B cell (primary cell): ENCODE measurements at regions not wholly inside any gene's neighbourhood (a gene's known extent, or its start where the extent isn't known, plus 50 kb on each side); places are given as distances from the start of the nearest gene placed in this dataset.

Source experiments
- ATAC-seq: fragments of 200-7000 bp; cut with Tn5 transposase; one replicate; pipeline ENCODE4 v1.10.0; 2021; ENCODE audit warnings: low read depth, mild to moderate bottlenecking, moderate number of reproducible peaks, moderate library complexity
- CTCF ChIA-PET: fragments of 350-600 bp; sonication (Branson Sonifier 250); formaldehyde crosslinking; loops from one replicate; lab custom pipeline; 2021; ENCODE audit warnings: antibody characterized with exemption, inconsistent platforms; lab: Charles Lee
- POLR2A ChIA-PET: fragments of 350-600 bp; sonication (Branson Sonifier 250); formaldehyde crosslinking; loops from one replicate; lab custom pipeline; 2021; ENCODE audit warnings: antibody characterized with exemption; lab: Charles Lee
- DNase-seq: peaks from one replicate; pipeline ENCODE4 v3.0.0; 2013
- H2AFZ ChIP-seq: 2 replicates; pipeline ENCODE4 v1.6.1; 2012; ENCODE audit warnings: mild to moderate bottlenecking, low read depth, low read length; ENCODE audit not compliant: insufficient read depth, poor library complexity, severe bottlenecking
- H3K27ac ChIP-seq, 2 donors: 1 replicate in 1 of 2; 2 replicates in 1 of 2; pipeline ENCODE4 v1.5.1; 2012 to 2013; ENCODE audit warnings: low read length in 2 of 2, mild to moderate bottlenecking in 2 of 2, moderate library complexity in 1 of 2
- H3K27me3 ChIP-seq, 4 experiments: fragments of 200-600 bp in 1 of 4; sonication (generic) in 1 of 4; replicated peaks in 1 of 4; 1 replicate in 2 of 4; 2 replicates in 2 of 4; pipeline versions ENCODE4 v1.6.1 to v1.7.0; 2013 to 2016; ENCODE audit warnings: low read length in 3 of 4, mild to moderate bottlenecking in 2 of 4, mixed read lengths in 1 of 4, moderate library complexity in 1 of 4; ENCODE audit not compliant: insufficient read depth in 4 of 4, control insufficient read depth in 3 of 4; ENCODE audit errors: control extremely low read depth in 1 of 4
- H3K36me3 ChIP-seq, 2 experiments: replicated peaks in 1 of 2; 1 replicate in 1 of 2; 2 replicates in 1 of 2; pipeline versions ENCODE4 v1.6.1 to v1.7.1; 2013; ENCODE audit warnings: low read length in 1 of 2; ENCODE audit not compliant: insufficient read depth in 2 of 2, control insufficient read depth in 1 of 2; ENCODE audit errors: control extremely low read depth in 1 of 2, extremely low read depth in 1 of 2
- H3K4me1 ChIP-seq, 2 donors: fragments of 200-600 bp in 1 of 2; sonication (generic) in 1 of 2; 1 replicate in 1 of 2; 2 replicates in 1 of 2; pipeline versions ENCODE4 v1.5.1 to v1.6.1; 2013 to 2017; ENCODE audit warnings: low read length in 2 of 2; ENCODE audit not compliant: control insufficient read depth in 2 of 2, insufficient read depth in 2 of 2
- H3K4me2 ChIP-seq: replicated peaks from 2 replicates; pipeline ENCODE3; 2012; ENCODE audit warnings: mild to moderate bottlenecking, low read depth, low read length; ENCODE audit not compliant: poor library complexity, severe bottlenecking
- H3K4me3 ChIP-seq, 5 experiments: fragments of 200-600 bp in 1 of 5; sonication (generic) in 1 of 5; 1 replicate in 3 of 5; 2 replicates in 2 of 5; pipeline versions ENCODE4 v1.5.1 to v1.7.0; 2011 to 2016; ENCODE audit warnings: low read length in 4 of 5, mild to moderate bottlenecking in 4 of 5, low read depth in 2 of 5, control low read depth in 1 of 5, moderate library complexity in 1 of 5; ENCODE audit not compliant: insufficient read depth in 1 of 5; ENCODE audit errors: control extremely low read depth in 1 of 5, extremely low read depth in 1 of 5
- H3K79me2 ChIP-seq: fragments of 200-600 bp; sonication (generic); one replicate; pipeline ENCODE4 v1.6.0; 2016; ENCODE audit warnings: low read length; ENCODE audit not compliant: control insufficient read depth, insufficient read depth
- H3K9ac ChIP-seq: fragments of 200-600 bp; sonication (generic); 2 replicates; pipeline ENCODE4 v1.6.1; 2017; ENCODE audit warnings: mild to moderate bottlenecking, low read length, moderate library complexity
- H3K9me3 ChIP-seq, 3 donors: one replicate each; pipeline versions ENCODE4 v1.6.1 to v1.7.1; 2013; ENCODE audit warnings: low read length in 2 of 3; ENCODE audit not compliant: control insufficient read depth in 2 of 3, insufficient read depth in 1 of 3; ENCODE audit errors: control extremely low read depth in 1 of 3
- H4K20me1 ChIP-seq: 2 replicates; pipeline ENCODE4 v1.6.0; 2012; ENCODE audit warnings: mild to moderate bottlenecking, low read length; ENCODE audit not compliant: insufficient read depth, control insufficient read depth, poor library complexity, severe bottlenecking
- H3K27ac Mint-ChIP-seq: one replicate; pipeline ENCODE4 v1.8.0; 2021; ENCODE audit warnings: mixed read lengths
- H3K27me3 Mint-ChIP-seq: one replicate; pipeline ENCODE4 v1.8.0; 2021; ENCODE audit warnings: mixed read lengths
- H3K4me1 Mint-ChIP-seq: one replicate; pipeline ENCODE4 v1.8.0; 2021; ENCODE audit warnings: mixed read lengths
- H3K4me3 Mint-ChIP-seq: one replicate; pipeline ENCODE4 v1.8.0; 2021; ENCODE audit warnings: mixed read lengths
- H3K9me3 Mint-ChIP-seq: one replicate; pipeline ENCODE4 v1.8.0; 2022; ENCODE audit warnings: mixed read lengths; ENCODE audit not compliant: insufficient read depth
- EZH2 ChIP-seq: IDR thresholded peaks from 2 replicates; pipeline ENCODE4 v1.6.1; 2012; ENCODE audit warnings: borderline replicate concordance, low read depth, mild to moderate bottlenecking, moderate library complexity, low read length; ENCODE audit not compliant: insufficient read depth, poor library complexity, severe bottlenecking
- WGBS: methylation state at CpG from one replicate; pipeline ENCODE4 v1.1.5; 2013; ENCODE audit warnings: missing lambda C conversion rate; ENCODE audit not compliant: insufficient coverage; 5-methylcytosine and 5-hydroxymethylcytosine counted together
- intact Hi-C: fragments of 100-400 bp; cut with micrococcal nuclease; formaldehyde crosslinking; loops from one replicate; pipeline ENCODE4 v1.10.0; 2022
- TF ChIP-seq, protein P1 (sequence below): fragments of 200-600 bp; IDR thresholded peaks from one replicate; pipeline ENCODE4 v1.8.0; 2022; ENCODE audit warnings: antibody characterized with exemption, mild to moderate bottlenecking

DNA sequence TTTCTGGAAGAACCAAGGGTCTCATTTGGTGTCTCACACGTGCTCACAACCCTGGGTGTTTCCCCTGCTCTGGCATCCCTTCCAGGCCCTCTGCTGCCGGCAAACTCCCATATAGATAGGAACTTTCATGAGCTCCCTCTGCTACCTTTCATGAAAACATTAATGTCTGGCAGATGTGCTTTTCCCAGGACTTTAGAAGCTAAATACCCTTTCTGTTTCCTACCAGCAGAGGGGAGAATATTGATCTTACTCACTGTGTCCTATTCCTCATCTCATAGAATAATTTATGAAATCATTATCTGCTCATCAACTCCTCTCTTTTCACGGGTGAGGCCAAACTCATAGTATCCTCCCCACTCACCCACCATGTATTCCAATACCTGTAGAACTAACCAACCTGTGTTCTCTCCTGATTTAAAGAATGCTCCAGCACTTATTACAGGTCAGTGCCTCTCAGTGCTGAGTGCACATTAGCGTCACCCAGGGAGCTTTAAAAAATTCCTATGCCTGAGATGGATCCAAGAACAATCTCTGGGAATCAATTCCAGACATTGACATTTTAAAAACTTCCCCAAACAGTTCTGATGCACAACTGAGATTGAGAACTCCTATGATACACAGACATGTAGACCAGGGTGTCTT is 298.5 kb upstream of the JAG1 start:
- Histone ChIP-seq H3K9me3 (peaks cover 0 to 3% (median 0%) of the 10 kb centered on the region in 3 donors), H3K9ac (no peak overlapping the region), H3K4me3 (no peak overlapping the region), H4K20me1 (no peaks in the 10 kb centered on the region), H3K36me3 (no peaks in the 10 kb centered on the region), H3K79me2 (no peaks in the 10 kb centered on the region), H3K27me3 (no peaks in the 10 kb centered on the region), H3K4me2 (no peak overlapping the region), H3K4me1 (no peaks in the 10 kb centered on the region), H3K27ac (no peak overlapping the region), H2AFZ (no peak overlapping the region)
- DNase-seq (no peak), ATAC-seq (no peak)
- Mint-ChIP-seq H3K4me3 (no peak overlapping the region), H3K9me3 (no peaks in the 10 kb centered on the region), H3K27ac (no peak overlapping the region), H3K4me1 (no peaks in the 10 kb centered on the region), H3K27me3 (no peaks in the 10 kb centered on the region)
- WGBS: 73% methylated on average over 3 of the region's 4 CpGs
- intact Hi-C loops: no loop called here
- TF ChIP-seq EZH2: no peak
- TF ChIP-seq, protein P1, sequence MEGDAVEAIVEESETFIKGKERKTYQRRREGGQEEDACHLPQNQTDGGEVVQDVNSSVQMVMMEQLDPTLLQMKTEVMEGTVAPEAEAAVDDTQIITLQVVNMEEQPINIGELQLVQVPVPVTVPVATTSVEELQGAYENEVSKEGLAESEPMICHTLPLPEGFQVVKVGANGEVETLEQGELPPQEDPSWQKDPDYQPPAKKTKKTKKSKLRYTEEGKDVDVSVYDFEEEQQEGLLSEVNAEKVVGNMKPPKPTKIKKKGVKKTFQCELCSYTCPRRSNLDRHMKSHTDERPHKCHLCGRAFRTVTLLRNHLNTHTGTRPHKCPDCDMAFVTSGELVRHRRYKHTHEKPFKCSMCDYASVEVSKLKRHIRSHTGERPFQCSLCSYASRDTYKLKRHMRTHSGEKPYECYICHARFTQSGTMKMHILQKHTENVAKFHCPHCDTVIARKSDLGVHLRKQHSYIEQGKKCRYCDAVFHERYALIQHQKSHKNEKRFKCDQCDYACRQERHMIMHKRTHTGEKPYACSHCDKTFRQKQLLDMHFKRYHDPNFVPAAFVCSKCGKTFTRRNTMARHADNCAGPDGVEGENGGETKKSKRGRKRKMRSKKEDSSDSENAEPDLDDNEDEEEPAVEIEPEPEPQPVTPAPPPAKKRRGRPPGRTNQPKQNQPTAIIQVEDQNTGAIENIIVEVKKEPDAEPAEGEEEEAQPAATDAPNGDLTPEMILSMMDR: no peak
- CTCF ChIA-PET: no interaction called here
- POLR2A ChIA-PET: no interaction called here

DNA sequence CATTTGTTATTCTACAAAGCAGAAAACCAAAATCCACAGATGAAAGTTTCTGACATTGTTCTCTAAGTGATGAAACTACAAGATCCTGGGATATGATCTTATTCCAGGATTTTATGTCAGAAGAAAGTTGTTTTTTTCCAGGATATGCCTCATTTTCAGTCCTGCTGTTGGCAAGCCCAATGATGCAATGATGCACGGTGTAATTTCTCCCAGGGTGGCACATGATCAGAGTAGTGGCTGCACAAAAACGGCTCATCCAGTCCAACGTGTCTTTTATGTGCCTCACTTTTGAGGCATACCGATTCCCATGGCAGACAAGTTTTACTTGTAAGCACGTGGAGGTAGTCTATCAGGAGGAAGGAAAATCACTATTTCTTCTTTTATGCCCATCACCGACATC is 302.3 kb upstream of the JAG1 start:
- Histone ChIP-seq H4K20me1 (no peaks in the 10 kb centered on the region), H3K27me3 (no peaks in the 10 kb centered on the region), H3K27ac (no peak overlapping the region), H3K79me2 (no peaks in the 10 kb centered on the region), H3K36me3 (no peaks in the 10 kb centered on the region), H2AFZ (no peak overlapping the region), H3K4me1 (no peaks in the 10 kb centered on the region), H3K9ac (no peak overlapping the region), H3K4me3 (no peak overlapping the region), H3K9me3 (peaks cover 0 to 9% (median 0%) of the 10 kb centered on the region in 3 donors), H3K4me2 (no peak overlapping the region)
- H3K9me3 Mint-ChIP-seq: no peaks in the 10 kb centered on the region
- H3K27me3 Mint-ChIP-seq: no peaks in the 10 kb centered on the region
- ATAC-seq (no peak), DNase-seq (no peak)
- no peaks in the 10 kb centered on the region for H3K4me1 Mint-ChIP-seq
- no peak overlapping the region for H3K4me3 Mint-ChIP-seq
- intact Hi-C loops: no loop called here
- 85% methylated on average over 3 of the region's 6 CpGs for WGBS
- no peak overlapping the region for H3K27ac Mint-ChIP-seq
- TF ChIP-seq EZH2: no peak
- TF ChIP-seq, protein P1: no peak
- CTCF ChIA-PET: no interaction called here
- POLR2A ChIA-PET: no interaction called here
